H1 (cell line): ENCODE measurements at regions not wholly inside any gene's neighbourhood (a gene's known extent, or its start where the extent isn't known, plus 50 kb on each side); places are given as distances from the start of the nearest gene placed in this dataset.

Experiments used
- CTCF ChIA-PET: fragments of 300-600 bp; sonication (Branson Sonifier 250); formaldehyde crosslinking; loops from one replicate; lab custom pipeline; 2021; ENCODE audit not compliant: partially characterized antibody; lab: Charles Lee
- POLR2A ChIA-PET: fragments of 300-600 bp; sonication (Branson Sonifier 250); formaldehyde crosslinking; loops from one replicate; lab custom pipeline; 2021; ENCODE audit warnings: inconsistent platforms; ENCODE audit not compliant: partially characterized antibody; lab: Charles Lee
- DNase-seq, 2 experiments: peaks; one replicate each; pipeline versions ENCODE4 v3.0.0 to v3.0.0-alpha.2; 2010 to 2022; ENCODE audit warnings: low spot score in 2 of 2, low read depth in 1 of 2, mixed read lengths in 1 of 2
- FAIRE-seq: peaks from 2 replicates; lab custom pipeline; 2011; peaks lifted over from hg19 to GRCh38; lab: Jason Lieb, UNC
- H2AFZ ChIP-seq: 2 replicates; pipeline ENCODE4 v1.8.1; 2012; ENCODE audit warnings: low read length, inconsistent platforms
- H2AK5ac ChIP-seq: 2 replicates; pipeline ENCODE4 v1.6.1; 2013; ENCODE audit warnings: low read depth, low read length
- H2BK120ac ChIP-seq: replicated peaks from 2 replicates; pipeline ENCODE3; 2013; ENCODE audit warnings: low read depth, low read length, inconsistent platforms
- H2BK12ac ChIP-seq: 2 replicates; pipeline ENCODE4 v1.6.1; 2013; ENCODE audit warnings: low read depth, low read length
- H2BK15ac ChIP-seq: 2 replicates; pipeline ENCODE4 v1.6.1; 2013; ENCODE audit warnings: low read length
- H2BK20ac ChIP-seq: 2 replicates; pipeline ENCODE4 v1.6.1; 2013; ENCODE audit warnings: low read length
- H2BK5ac ChIP-seq: 2 replicates; pipeline ENCODE4 v1.6.1; 2013; ENCODE audit warnings: low read depth, low read length
- H3K14ac ChIP-seq: 2 replicates; pipeline ENCODE4 v1.6.1; 2013; ENCODE audit warnings: inconsistent platforms; ENCODE audit not compliant: insufficient read length
- H3K18ac ChIP-seq: 2 replicates; pipeline ENCODE4 v1.6.1; 2013; ENCODE audit warnings: low read length; ENCODE audit errors: extremely low read depth
- H3K23ac ChIP-seq: 2 replicates; pipeline ENCODE4 v1.6.1; 2013; ENCODE audit warnings: inconsistent platforms; ENCODE audit not compliant: insufficient read length
- H3K23me2 ChIP-seq: 2 replicates; pipeline ENCODE4 v1.6.1; 2013; ENCODE audit warnings: low read depth, low read length
- H3K27ac ChIP-seq: 2 replicates; pipeline ENCODE4 v1.6.1; 2011; ENCODE audit warnings: low read depth, low read length, inconsistent platforms
- H3K27me3 ChIP-seq, 4 experiments: replicated peaks in 1 of 4; 1 replicate in 1 of 4; 2 replicates in 3 of 4; pipeline versions ENCODE4 v1.6.1 to v1.8.1; 2011 to 2013; ENCODE audit warnings: low read length in 3 of 4, mild to moderate bottlenecking in 3 of 4, inconsistent platforms in 2 of 4, mixed read lengths in 2 of 4, moderate library complexity in 1 of 4; ENCODE audit not compliant: control insufficient read depth in 3 of 4, insufficient read depth in 3 of 4; ENCODE audit errors: extremely low read depth in 1 of 4
- H3K36me3 ChIP-seq, 4 experiments: 2 replicates each; pipeline versions ENCODE4 v1.6.1 to v1.8.1; 2011 to 2013; ENCODE audit warnings: mild to moderate bottlenecking in 4 of 4, low read length in 3 of 4, moderate library complexity in 2 of 4, control low read depth in 1 of 4, inconsistent platforms in 1 of 4; ENCODE audit not compliant: insufficient read depth in 4 of 4, control insufficient read depth in 2 of 4
- H3K4ac ChIP-seq: replicated peaks from 2 replicates; pipeline ENCODE3; 2013; ENCODE audit warnings: low read length, low read depth, mixed read lengths, inconsistent platforms; ENCODE audit not compliant: insufficient read length
- H3K4me1 ChIP-seq, 4 experiments: replicated peaks in 1 of 4; 1 replicate in 1 of 4; 2 replicates in 3 of 4; pipeline versions ENCODE4 v1.6.1 to v1.8.1; 2011 to 2013; ENCODE audit warnings: low read length in 3 of 4, inconsistent platforms in 2 of 4, mixed read lengths in 1 of 4; ENCODE audit not compliant: insufficient read depth in 4 of 4, control insufficient read depth in 3 of 4
- H3K4me2 ChIP-seq, 2 experiments: 2 replicates each; pipeline versions ENCODE4 v1.6.1 to v1.8.1; 2011 to 2013; ENCODE audit warnings: low read depth in 2 of 2, low read length in 2 of 2, control low read depth in 1 of 2, inconsistent platforms in 1 of 2, mild to moderate bottlenecking in 1 of 2; ENCODE audit not compliant: insufficient read depth in 1 of 2
- H3K4me3 ChIP-seq, 4 experiments: fragments of 200-600, 300-600 bp in 1 of 4; sonication (generic), shearing (Covaris generic), sonication (Bioruptor Twin) in 1 of 4; 2 replicates each; pipeline versions ENCODE4 v1.5.1 to v1.8.1; 2011 to 2016; ENCODE audit warnings: low read length in 4 of 4, low read depth in 3 of 4, control low read depth in 2 of 4, inconsistent platforms in 2 of 4, mild to moderate bottlenecking in 2 of 4, mixed read lengths in 1 of 4, moderate library complexity in 1 of 4; ENCODE audit not compliant: insufficient read depth in 2 of 4; ENCODE audit errors: extremely low read depth in 1 of 4
- H3K56ac ChIP-seq: replicated peaks from 2 replicates; pipeline ENCODE3; 2013; ENCODE audit warnings: low read depth, mild to moderate bottlenecking, mixed read lengths, low read length, inconsistent platforms; ENCODE audit not compliant: insufficient read length
- H3K79me1 ChIP-seq: 2 replicates; pipeline ENCODE4 v1.6.1; 2013; ENCODE audit warnings: low read depth, low read length, control low read depth
- H3K79me2 ChIP-seq, 2 experiments: 2 replicates each; pipeline versions ENCODE4 v1.6.1 to v1.8.1; 2012 to 2013; ENCODE audit warnings: low read length in 2 of 2, mild to moderate bottlenecking in 2 of 2, inconsistent platforms in 1 of 2; ENCODE audit not compliant: insufficient read depth in 2 of 2, control insufficient read depth in 1 of 2
- H3K9ac ChIP-seq, 4 experiments: replicated peaks in 1 of 4; 1 replicate in 1 of 4; 2 replicates in 3 of 4; pipeline versions ENCODE4 v1.6.1 to v1.8.1; 2011 to 2013; ENCODE audit warnings: low read depth in 3 of 4, low read length in 3 of 4, control low read depth in 2 of 4, mild to moderate bottlenecking in 2 of 4, moderate library complexity in 2 of 4, inconsistent platforms in 1 of 4; ENCODE audit errors: extremely low read depth in 1 of 4
- H3K9me3 ChIP-seq, 2 experiments: 2 replicates each; pipeline versions ENCODE4 v1.6.1 to v1.8.1; 2012 to 2013; ENCODE audit warnings: mild to moderate bottlenecking in 2 of 2, moderate library complexity in 2 of 2, control low read depth in 1 of 2, inconsistent platforms in 1 of 2, low read depth in 1 of 2, low read length in 1 of 2, mixed read lengths in 1 of 2; ENCODE audit not compliant: insufficient read depth in 2 of 2
- H4K20me1 ChIP-seq, 2 experiments: replicated peaks in 1 of 2; 2 replicates each; pipeline versions ENCODE3 to v1.8.1; 2011 to 2013; ENCODE audit warnings: inconsistent platforms in 2 of 2, low read length in 2 of 2, mild to moderate bottlenecking in 1 of 2; ENCODE audit not compliant: insufficient read depth in 2 of 2, control insufficient read depth in 1 of 2
- H4K5ac ChIP-seq: 2 replicates; pipeline ENCODE4 v1.6.1; 2013; ENCODE audit warnings: low read length, low read depth, mixed read lengths, inconsistent platforms; ENCODE audit not compliant: insufficient read length
- H4K8ac ChIP-seq: 2 replicates; pipeline ENCODE4 v1.8.0; 2013; ENCODE audit warnings: mild to moderate bottlenecking, moderate library complexity, low read length, inconsistent platforms; ENCODE audit not compliant: insufficient read depth; ENCODE audit errors: extremely low read depth
- H4K91ac ChIP-seq: replicated peaks from 2 replicates; pipeline ENCODE3; 2013; ENCODE audit warnings: low read length, mixed read lengths, inconsistent platforms; ENCODE audit not compliant: insufficient read length
- CEBPB ChIP-seq: IDR thresholded peaks from 2 replicates; pipeline ENCODE4 v1.6.1; 2012; ENCODE audit warnings: low read depth, low read length
- CHD1 ChIP-seq: IDR thresholded peaks from 2 replicates; pipeline ENCODE4 v1.6.1; 2012; ENCODE audit warnings: low read depth, low read length, improper control_type of control experiment
- E2F6 ChIP-seq: IDR thresholded peaks from 2 replicates; pipeline ENCODE4 v1.6.1; 2012; ENCODE audit warnings: inconsistent platforms
- KDM4A ChIP-seq: IDR thresholded peaks from one replicate; pipeline ENCODE4 v1.7.1; 2012; ENCODE audit warnings: low read depth, mild to moderate bottlenecking, moderate library complexity, low read length, inconsistent platforms; ENCODE audit not compliant: severe bottlenecking
- NANOG ChIP-seq: IDR thresholded peaks from 2 replicates; pipeline ENCODE4 v1.6.1; 2011; ENCODE audit warnings: low read length, low read depth, mild to moderate bottlenecking, inconsistent platforms; ENCODE audit not compliant: insufficient read depth, poor library complexity, severe bottlenecking
- NRF1 ChIP-seq: IDR thresholded peaks from 2 replicates; pipeline ENCODE4 v1.6.1; 2011; ENCODE audit warnings: mild to moderate bottlenecking, low read depth, low read length, improper control_type of control experiment
- POU5F1 ChIP-seq: IDR thresholded peaks from 2 replicates; pipeline ENCODE4 v1.6.1; 2011; ENCODE audit warnings: low read depth, mild to moderate bottlenecking, low read length, moderate library complexity
- RBBP5 ChIP-seq: IDR thresholded peaks from 2 replicates; pipeline ENCODE4 v1.7.1; 2012; ENCODE audit warnings: low read depth, mild to moderate bottlenecking, inconsistent platforms, low read length, moderate library complexity, borderline replicate concordance
- RNF2 ChIP-seq: fragments of 200-900, 300-1000 bp; sonication (generic); IDR thresholded peaks from 2 replicates; pipeline ENCODE4 v1.7.1; 2016; ENCODE audit warnings: borderline replicate concordance, low read depth, mild to moderate bottlenecking, antibody characterized with exemption, low read length; ENCODE audit not compliant: poor library complexity, severe bottlenecking; ENCODE audit errors: missing control alignments
- SAP30 ChIP-seq: fragments of 300-600 bp; sonication (generic); IDR thresholded peaks from 2 replicates; pipeline ENCODE4 v1.7.1; 2012; ENCODE audit warnings: low read length, moderate library complexity, mild to moderate bottlenecking, inconsistent platforms; ENCODE audit not compliant: insufficient read depth, insufficient replicate concordance
- SRF ChIP-seq: IDR thresholded peaks from 2 replicates; pipeline ENCODE4 v1.6.1; 2011; ENCODE audit warnings: mild to moderate bottlenecking, low read depth, low read length, moderate library complexity
- TEAD4 ChIP-seq: IDR thresholded peaks from 2 replicates; pipeline ENCODE4 v1.6.1; 2012; ENCODE audit warnings: low read depth, low read length, inconsistent platforms, mixed read lengths
- WGBS, 2 experiments: shearing (Covaris generic) in 1 of 2; methylation state at CpG; one replicate each; pipeline versions ENCODE4 v1.1.6 to v1.1.7; 2013 to 2015; ENCODE audit warnings: low lambda C conversion rate in 2 of 2, mixed read lengths in 2 of 2, inconsistent platforms in 1 of 2, low coverage in 1 of 2, missing lambda C conversion rate in 1 of 2; ENCODE audit not compliant: insufficient replicate concordance in 2 of 2, insufficient coverage in 1 of 2, insufficient read length in 1 of 2; ENCODE audit errors: extremely low coverage in 1 of 2, missing lambda C conversion rate in 1 of 2; 5-methylcytosine and 5-hydroxymethylcytosine counted together

- 92% methylated on average over 3 of the region's 3 CpGs; no CpG with 5 or more reads in 1 of the 2 experiments for WGBS, 2 experiments
- Histone ChIP-seq H3K4me3 (no peak overlapping the region), H4K20me1 (no peaks in the 10 kb centered on the region), H2BK12ac (no peak overlapping the region), H4K91ac (no peak overlapping the region), H2BK5ac (no peak overlapping the region), H2BK120ac (no peak overlapping the region), H3K4me1 (peaks cover 0 to 10% (median 3%) of the 10 kb centered on the region in 4 experiments; a peak in 3 of 7 replicates), H3K14ac (no peak overlapping the region), H3K9ac (no peak overlapping the region), H3K79me1 (no peaks in the 10 kb centered on the region), H2AK5ac (no peak overlapping the region), H3K27me3 (no peaks in the 10 kb centered on the region), H3K27ac (no peak overlapping the region), H3K79me2 (no peaks in the 10 kb centered on the region), H3K56ac (no peak overlapping the region), H2BK20ac (no peak overlapping the region), H3K9me3 (no peaks in the 10 kb centered on the region), H3K23me2 (no peaks in the 10 kb centered on the region), H3K4me2 (no peak overlapping the region), H2BK15ac (no peak overlapping the region), H4K5ac (no peak overlapping the region), H3K18ac (no peak overlapping the region), H2AFZ (no peak overlapping the region), H3K36me3 (no peaks in the 10 kb centered on the region), H3K23ac (no peak overlapping the region), H4K8ac (no peak overlapping the region), H3K4ac (no peak overlapping the region)
- DNase-seq = no peak
- ChIA-PET CTCF (interaction anchor here (0.6 to 2.6 kb wide), 4 partner anchors 22 to 250 kb away, joined by 3 to 12 read pairs (median 3); no protein-coding TSS in a partner anchor), POLR2A (no interaction called here)
- FAIRE-seq = no peak
- no peak for TF ChIP-seq POU5F1
- no peak for TF ChIP-seq RBBP5
- TF ChIP-seq RNF2 = no peak
- no peak for TF ChIP-seq CEBPB
- TF ChIP-seq CHD1 = no peak
- TF ChIP-seq KDM4A = no peak
- no peak for TF ChIP-seq TEAD4
- no peak for TF ChIP-seq NANOG
- no peak for TF ChIP-seq NRF1
- no peak for TF ChIP-seq SRF
- TF ChIP-seq SAP30 = no peak
- TF ChIP-seq E2F6 = no peak
Observed at GRCh38 chr9:81825846-81826516, 102.2 kb upstream of the SPATA31D4 start.
